DMS79 (cell line): ENCODE measurements at regions not wholly inside any gene's neighbourhood (a gene's known extent, or its start where the extent isn't known, plus 50 kb on each side); places are given as distances from the start of the nearest gene placed in this dataset.

ENCODE experiments used
- DNase-seq: peaks from one replicate; lab custom pipeline; 2025; lab: John Stamatoyannopoulos, UW

- no peak for DNase-seq
Observed at GRCh38 chr15:92224843-92225242, 168.8 kb upstream of the ST8SIA2 start.

- DNase-seq = no peak
Observed at GRCh38 chr15:92226020-92226612, 167.6 kb upstream of the ST8SIA2 start.

GRCh38 chr15:92228830-92229229 is 164.9 kb upstream of the ST8SIA2 start:
- DNase-seq = no peak

- no peak for DNase-seq
Observed at GRCh38 chr15:92231461-92231860, 162.2 kb upstream of the ST8SIA2 start.

- no peak for DNase-seq
Observed at GRCh38 chr15:92232317-92232716, 161.4 kb upstream of the ST8SIA2 start.

GRCh38 chr15:92232876-92233275 is 160.8 kb upstream of the ST8SIA2 start:
- no peak for DNase-seq

- DNase-seq = no peak
Observed at GRCh38 chr15:92243227-92243626, 150.5 kb upstream of the ST8SIA2 start.

- no peak for DNase-seq
Observed at GRCh38 chr15:92244703-92245102, 149.0 kb upstream of the ST8SIA2 start.

- DNase-seq = no peak
Observed at GRCh38 chr15:92247649-92248242, 145.9 kb upstream of the ST8SIA2 start.

- DNase-seq = no peak
Observed at GRCh38 chr15:92266796-92267685, 126.6 kb upstream of the ST8SIA2 start.

- no peak for DNase-seq
Observed at GRCh38 chr15:92268900-92269299, 124.8 kb upstream of the ST8SIA2 start.

- no peak for DNase-seq
Observed at GRCh38 chr15:92271179-92271578, 122.5 kb upstream of the ST8SIA2 start.

- no peak for DNase-seq
Observed at GRCh38 chr15:92272106-92272505, 121.6 kb upstream of the ST8SIA2 start.

GRCh38 chr15:92273286-92273685 is 120.4 kb upstream of the ST8SIA2 start:
- DNase-seq = no peak

GRCh38 chr15:92273723-92274122 is 120.0 kb upstream of the ST8SIA2 start:
- no peak for DNase-seq

- DNase-seq = no peak
Observed at GRCh38 chr15:92277776-92278175, 115.9 kb upstream of the ST8SIA2 start.

- DNase-seq = no peak
Observed at GRCh38 chr15:92283813-92284212, 109.9 kb upstream of the ST8SIA2 start.

- no peak for DNase-seq
Observed at GRCh38 chr15:92288755-92289154, 104.9 kb upstream of the ST8SIA2 start.

GRCh38 chr15:92289733-92290132 is 103.9 kb upstream of the ST8SIA2 start:
- DNase-seq = no peak

- no peak for DNase-seq
Observed at GRCh38 chr15:92290359-92290992, 103.2 kb upstream of the ST8SIA2 start.

GRCh38 chr15:92291900-92292299 is 101.8 kb upstream of the ST8SIA2 start:
- no peak for DNase-seq

- DNase-seq = no peak
Observed at GRCh38 chr15:92294759-92295158, 98.9 kb upstream of the ST8SIA2 start.
